ENCODE measurements at regions not wholly inside any gene's neighbourhood (a gene's known extent, or its start where the extent isn't known, plus 50 kb on each side); places are given as distances from the start of the nearest gene placed in this dataset.
"Not testable (repeated sequence)": the region's sequence is repeated elsewhere in the genome, so short reads cannot be mapped to it uniquely, and the experiment has no call there.

GRCh38 chr12:83615152-83615551 is 928.4 kb downstream of the TMTC2 start:
- DNase-seq: no peak
- H3K4me3 ChIP-seq (ENCODE audit: low read length): no peak overlapping the region

GRCh38 chr12:83613586-83614110 is 926.9 kb downstream of the TMTC2 start:
- Mint-ChIP-seq H3K4me3 (no peak overlapping the region), H3K27ac (no peak overlapping the region), H3K4me1 (no peaks in the 10 kb centered on the region), H3K27me3 (no peaks in the 10 kb centered on the region), H3K9me3 (peaks cover 2 to 10% (median 8%) of the 10 kb centered on the region in 5 donors), H3K36me3 (no peaks in the 10 kb centered on the region)
- no peak overlapping the region for H3K4me3 ChIP-seq (ENCODE audit: low read length)
- no peaks in the 10 kb centered on the region for H3K27me3 ChIP-seq (ENCODE audit: insufficient read depth, low read length, poor library complexity, severe bottlenecking)
- POLR2A ChIA-PET: no interaction called here
- no peak overlapping the region for H3K27ac ChIP-seq (ENCODE audit: low read depth, low read length)
- H3K4me1 ChIP-seq (ENCODE audit: insufficient read depth, low read length): no peaks in the 10 kb centered on the region
- no peaks in the 10 kb centered on the region for H3K9me3 ChIP-seq (ENCODE audit: low read length)
- DNase-seq: no peak
- CTCF ChIA-PET: no interaction called here
- no peaks in the 10 kb centered on the region for H3K36me3 ChIP-seq (ENCODE audit: insufficient read depth, low read length)

More at GRCh38 chr12:83615152-83615551, 928.4 kb downstream of the TMTC2 start:
- Histone ChIP-seq H3K9me3 (ENCODE audit: low read length) (no peaks in the 10 kb centered on the region), H3K4me1 (ENCODE audit: insufficient read depth, low read length) (no peaks in the 10 kb centered on the region), H3K27ac (ENCODE audit: low read depth, low read length) (no peak overlapping the region), H3K27me3 (ENCODE audit: insufficient read depth, low read length, poor library complexity, severe bottlenecking) (no peaks in the 10 kb centered on the region), H3K36me3 (ENCODE audit: insufficient read depth, low read length) (no peaks in the 10 kb centered on the region)
- no peaks in the 10 kb centered on the region for H3K27me3 Mint-ChIP-seq
- H3K27ac Mint-ChIP-seq: no peak overlapping the region
- no peaks in the 10 kb centered on the region for H3K36me3 Mint-ChIP-seq
- POLR2A ChIA-PET: no interaction called here
- no peaks in the 10 kb centered on the region for H3K4me1 Mint-ChIP-seq
- no peak overlapping the region for H3K4me3 Mint-ChIP-seq
- peaks cover 2 to 11% (median 8%) of the 10 kb centered on the region in 5 donors for H3K9me3 Mint-ChIP-seq
- CTCF ChIA-PET: no interaction called here

GRCh38 chr12:83603106-83603505 is 916.4 kb downstream of the TMTC2 start:
- Mint-ChIP-seq H3K27me3 (no peaks in the 10 kb centered on the region), H3K9me3 (peaks cover 7 to 41% (median 25%) of the 10 kb centered on the region in 5 donors), H3K4me3 (no peak overlapping the region), H3K4me1 (no peaks in the 10 kb centered on the region), H3K27ac (no peak overlapping the region), H3K36me3 (no peaks in the 10 kb centered on the region)
- Histone ChIP-seq H3K4me3 (ENCODE audit: low read length) (no peak overlapping the region), H3K9me3 (ENCODE audit: low read length) (no peaks in the 10 kb centered on the region), H3K4me1 (ENCODE audit: insufficient read depth, low read length) (no peaks in the 10 kb centered on the region), H3K27me3 (ENCODE audit: insufficient read depth, low read length, poor library complexity, severe bottlenecking) (no peaks in the 10 kb centered on the region), H3K36me3 (ENCODE audit: insufficient read depth, low read length) (no peaks in the 10 kb centered on the region), H3K27ac (ENCODE audit: low read depth, low read length) (no peak overlapping the region)
- ChIA-PET POLR2A (no interaction called here), CTCF (no interaction called here)
- no peak for DNase-seq

GRCh38 chr12:83575326-83575725 is 888.6 kb downstream of the TMTC2 start:
- POLR2A ChIA-PET: no interaction called here
- no peak overlapping the region for H3K27ac ChIP-seq (ENCODE audit: low read depth, low read length)
- no peaks in the 10 kb centered on the region for H3K27me3 ChIP-seq (ENCODE audit: insufficient read depth, low read length, poor library complexity, severe bottlenecking)
- Mint-ChIP-seq H3K27me3 (no peaks in the 10 kb centered on the region), H3K4me3 (no peak overlapping the region), H3K9me3 (peaks cover 0 to 22% (median 0%) of the 10 kb centered on the region in 5 donors), H3K27ac (no peak overlapping the region), H3K4me1 (no peaks in the 10 kb centered on the region), H3K36me3 (no peaks in the 10 kb centered on the region)
- CTCF ChIA-PET: no interaction called here
- DNase-seq: no peak
- no peaks in the 10 kb centered on the region for H3K9me3 ChIP-seq (ENCODE audit: low read length)
- no peak overlapping the region for H3K4me3 ChIP-seq (ENCODE audit: low read length)
- H3K36me3 ChIP-seq (ENCODE audit: insufficient read depth, low read length): no peaks in the 10 kb centered on the region
- H3K4me1 ChIP-seq (ENCODE audit: insufficient read depth, low read length): no peaks in the 10 kb centered on the region

- POLR2A ChIA-PET: no interaction called here
- no peaks in the 10 kb centered on the region for H3K9me3 ChIP-seq (ENCODE audit: low read length)
- no peaks in the 10 kb centered on the region for H3K27me3 ChIP-seq (ENCODE audit: insufficient read depth, low read length, poor library complexity, severe bottlenecking)
- H3K36me3 Mint-ChIP-seq: no peaks in the 10 kb centered on the region
- H3K4me3 ChIP-seq (ENCODE audit: low read length): no peak overlapping the region
- H3K36me3 ChIP-seq (ENCODE audit: insufficient read depth, low read length): no peaks in the 10 kb centered on the region
- H3K27ac Mint-ChIP-seq: no peak overlapping the region
- no peaks in the 10 kb centered on the region for H3K4me1 ChIP-seq (ENCODE audit: insufficient read depth, low read length)
- no peaks in the 10 kb centered on the region for H3K4me1 Mint-ChIP-seq
- H3K27me3 Mint-ChIP-seq: no peaks in the 10 kb centered on the region
- H3K9me3 Mint-ChIP-seq: peaks cover 0 to 22% (median 4%) of the 10 kb centered on the region in 5 donors
- no peak for DNase-seq
- H3K4me3 Mint-ChIP-seq: no peak overlapping the region
- no peak overlapping the region for H3K27ac ChIP-seq (ENCODE audit: low read depth, low read length)
- CTCF ChIA-PET: no interaction called here
These were observed 887.4 kb downstream of the TMTC2 start for GRCh38 chr12:83574142-83574541.

GRCh38 chr12:83573671-83574070 is 887.0 kb downstream of the TMTC2 start:
- no peaks in the 10 kb centered on the region for H3K9me3 ChIP-seq (ENCODE audit: low read length)
- no peak overlapping the region for H3K27ac ChIP-seq (ENCODE audit: low read depth, low read length)
- no peak for DNase-seq
- H3K36me3 ChIP-seq (ENCODE audit: insufficient read depth, low read length): no peaks in the 10 kb centered on the region
- no peaks in the 10 kb centered on the region for H3K4me1 Mint-ChIP-seq
- CTCF ChIA-PET: no interaction called here
- POLR2A ChIA-PET: no interaction called here
- H3K27me3 ChIP-seq (ENCODE audit: insufficient read depth, low read length, poor library complexity, severe bottlenecking): no peaks in the 10 kb centered on the region
- H3K4me1 ChIP-seq (ENCODE audit: insufficient read depth, low read length): no peaks in the 10 kb centered on the region
- no peak overlapping the region for H3K4me3 ChIP-seq (ENCODE audit: low read length)
- H3K27me3 Mint-ChIP-seq: no peaks in the 10 kb centered on the region
- H3K27ac Mint-ChIP-seq: no peak overlapping the region
- H3K9me3 Mint-ChIP-seq: peaks cover 0 to 23% (median 5%) of the 10 kb centered on the region in 5 donors
- no peak overlapping the region for H3K4me3 Mint-ChIP-seq
- H3K36me3 Mint-ChIP-seq: no peaks in the 10 kb centered on the region

- no peaks in the 10 kb centered on the region for H3K27me3 ChIP-seq (ENCODE audit: insufficient read depth, low read length, poor library complexity, severe bottlenecking)
- POLR2A ChIA-PET: no interaction called here
These were observed 872.9 kb downstream of the TMTC2 start for GRCh38 chr12:83559650-83560049.

GRCh38 chr12:83556040-83556439 is 869.3 kb downstream of the TMTC2 start:
- H3K27me3 Mint-ChIP-seq; H3K4me3 Mint-ChIP-seq; H3K27ac ChIP-seq (ENCODE audit: low read depth, low read length); CTCF ChIA-PET; H3K9me3 ChIP-seq (ENCODE audit: low read length); H3K36me3 ChIP-seq (ENCODE audit: insufficient read depth, low read length); H3K36me3 Mint-ChIP-seq; H3K4me3 ChIP-seq (ENCODE audit: low read length); POLR2A ChIA-PET; H3K27ac Mint-ChIP-seq; DNase-seq; H3K4me1 ChIP-seq (ENCODE audit: insufficient read depth, low read length); H3K27me3 ChIP-seq (ENCODE audit: insufficient read depth, low read length, poor library complexity, severe bottlenecking); H3K4me1 Mint-ChIP-seq: not testable (repeated sequence)
- peaks cover 0 to 13% (median 10%) of the 10 kb centered on the region in 5 donors for H3K9me3 Mint-ChIP-seq

More at GRCh38 chr12:83559650-83560049, 872.9 kb downstream of the TMTC2 start:
- peaks cover 0 to 11% (median 7%) of the 10 kb centered on the region in 5 donors for H3K9me3 Mint-ChIP-seq
- H3K4me1 Mint-ChIP-seq: no peaks in the 10 kb centered on the region
- Histone ChIP-seq H3K4me1 (ENCODE audit: insufficient read depth, low read length) (no peaks in the 10 kb centered on the region), H3K4me3 (ENCODE audit: low read length) (no peak overlapping the region), H3K36me3 (ENCODE audit: insufficient read depth, low read length) (no peaks in the 10 kb centered on the region), H3K27ac (ENCODE audit: low read depth, low read length) (no peak overlapping the region), H3K9me3 (ENCODE audit: low read length) (no peaks in the 10 kb centered on the region)
- CTCF ChIA-PET: no interaction called here
- H3K4me3 Mint-ChIP-seq: no peak overlapping the region
- DNase-seq: no peak
- no peaks in the 10 kb centered on the region for H3K27me3 Mint-ChIP-seq
- H3K27ac Mint-ChIP-seq: no peak overlapping the region
- no peaks in the 10 kb centered on the region for H3K36me3 Mint-ChIP-seq

- Histone ChIP-seq H3K4me3 (ENCODE audit: low read length) (no peak overlapping the region), H3K27me3 (ENCODE audit: insufficient read depth, low read length, poor library complexity, severe bottlenecking) (no peaks in the 10 kb centered on the region), H3K4me1 (ENCODE audit: insufficient read depth, low read length) (no peaks in the 10 kb centered on the region), H3K36me3 (ENCODE audit: insufficient read depth, low read length) (no peaks in the 10 kb centered on the region), H3K27ac (ENCODE audit: low read depth, low read length) (no peak overlapping the region), H3K9me3 (ENCODE audit: low read length) (no peaks in the 10 kb centered on the region)
- Mint-ChIP-seq H3K4me3 (no peak overlapping the region), H3K27me3 (peaks cover 0 to 2% of the 10 kb centered on the region in 2 donors), H3K9me3 (peaks cover 1 to 6% (median 2%) of the 10 kb centered on the region in 5 donors), H3K4me1 (no peaks in the 10 kb centered on the region), H3K27ac (no peak overlapping the region), H3K36me3 (no peaks in the 10 kb centered on the region)
- CTCF ChIA-PET: no interaction called here
- no peak for DNase-seq
- POLR2A ChIA-PET: no interaction called here
These were observed 854.7 kb downstream of the TMTC2 start for GRCh38 chr12:83541446-83541845.
